HG03095 (cell line): ENCODE measurements at regions not wholly inside any gene's neighbourhood (a gene's known extent, or its start where the extent isn't known, plus 50 kb on each side); places are given as distances from the start of the nearest gene placed in this dataset.
"Not testable (repeated sequence)": the region's sequence is repeated elsewhere in the genome, so short reads cannot be mapped to it uniquely, and the experiment has no call there.

ENCODE experiments used
- ATAC-seq: cut with Tn5 transposase; IDR thresholded peaks from one replicate; pipeline ENCODE4 v1.9.1; 2021; ENCODE audit warnings: moderate library complexity; ENCODE audit not compliant: unreplicated experiment

GRCh38 chr15:55126111-55126510 is 70.6 kb downstream of the RSL24D1 start:
- ATAC-seq = no peak

DNA sequence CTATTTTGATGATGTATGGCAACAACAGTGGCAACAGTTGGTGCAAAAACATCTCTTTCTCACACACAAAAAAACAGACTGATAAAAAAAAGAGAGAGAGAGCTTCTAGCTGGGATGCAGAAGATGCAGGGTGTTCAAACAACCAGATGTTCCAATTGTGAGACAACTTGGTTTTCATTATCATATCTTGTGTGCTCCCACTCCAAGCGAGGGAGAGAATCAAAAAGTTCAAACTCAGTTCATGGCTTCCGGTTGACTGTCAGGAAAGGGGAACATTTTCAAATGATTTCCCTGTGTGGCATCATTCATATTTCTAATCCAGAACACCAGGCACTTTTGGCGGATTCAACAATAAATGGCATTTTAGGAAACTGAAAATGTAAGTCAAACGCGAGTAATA is 72.1 kb downstream of the RSL24D1 start:
- ATAC-seq = no peak

GRCh38 chr15:55118344-55118870 is 78.3 kb downstream of the RSL24D1 start:
- ATAC-seq = no peak

- no peak for ATAC-seq
Measured at GRCh38 chr15:55116636-55117035, 80.1 kb downstream of the RSL24D1 start.

DNA sequence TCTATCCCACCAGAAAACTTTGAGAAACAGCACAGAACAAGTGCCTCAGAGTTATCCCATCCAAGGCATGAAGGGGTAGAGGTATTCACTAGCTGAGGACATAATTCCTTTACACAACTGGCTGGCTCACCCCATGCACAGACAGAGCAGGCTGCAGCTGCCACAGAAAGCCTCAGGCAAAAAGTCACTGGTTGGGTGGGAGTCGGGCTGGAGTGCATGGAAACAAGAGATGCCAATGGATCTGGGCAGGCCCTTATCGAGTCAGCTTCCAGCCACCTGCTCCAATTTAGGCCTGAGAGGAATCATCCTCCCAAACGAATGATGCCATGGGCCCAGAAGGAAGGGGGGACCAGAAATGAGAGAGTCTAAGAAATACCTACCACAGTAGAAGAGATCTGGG is 83.0 kb downstream of the RSL24D1 start:
- ATAC-seq = no peak

DNA sequence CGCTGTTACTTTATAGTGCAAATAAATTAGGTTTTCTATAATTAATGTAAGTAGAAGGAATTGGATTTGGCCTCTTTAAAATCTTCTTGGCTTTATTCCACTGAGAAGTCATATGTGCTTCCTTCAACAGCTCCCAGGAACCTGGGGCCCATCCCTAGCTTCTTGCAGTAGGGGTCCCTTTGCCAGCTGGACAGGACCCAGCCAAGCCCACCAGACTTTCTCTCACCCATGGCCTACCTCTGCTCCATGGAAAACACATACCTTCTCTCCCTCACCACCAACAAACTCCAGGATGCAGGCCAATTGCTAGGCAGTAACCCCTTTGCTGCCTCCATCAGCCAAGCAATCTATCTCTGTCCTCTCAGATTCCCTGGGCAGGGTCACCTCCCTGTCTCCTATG is 84.0 kb downstream of the RSL24D1 start:
- no peak for ATAC-seq

- no peak for ATAC-seq
Measured at GRCh38 chr15:55110446-55110845, 86.3 kb downstream of the RSL24D1 start.

- ATAC-seq = peak; percentile 68
Measured at GRCh38 chr15:55108858-55109518, 87.8 kb downstream of the RSL24D1 start.

DNA sequence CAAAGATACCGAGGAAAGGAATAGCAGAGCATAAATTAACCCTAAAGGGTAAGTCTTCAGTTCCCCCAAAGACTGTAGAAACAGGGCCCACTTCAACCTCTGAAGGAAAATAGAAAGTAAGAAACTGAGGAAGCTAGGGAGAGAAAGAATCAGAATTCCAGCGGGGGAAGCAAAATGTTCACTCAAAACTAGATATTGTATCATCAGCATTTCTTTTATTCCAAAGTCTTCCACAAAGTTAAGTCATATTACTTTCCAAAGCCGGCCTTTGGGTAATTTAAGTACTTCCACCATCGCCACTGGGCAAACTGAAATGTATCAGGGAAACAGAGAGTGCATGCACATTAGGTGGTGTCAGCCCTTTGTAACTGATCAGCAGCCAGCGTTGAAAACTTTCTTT is 88.3 kb downstream of the RSL24D1 start:
- ATAC-seq = no peak

DNA sequence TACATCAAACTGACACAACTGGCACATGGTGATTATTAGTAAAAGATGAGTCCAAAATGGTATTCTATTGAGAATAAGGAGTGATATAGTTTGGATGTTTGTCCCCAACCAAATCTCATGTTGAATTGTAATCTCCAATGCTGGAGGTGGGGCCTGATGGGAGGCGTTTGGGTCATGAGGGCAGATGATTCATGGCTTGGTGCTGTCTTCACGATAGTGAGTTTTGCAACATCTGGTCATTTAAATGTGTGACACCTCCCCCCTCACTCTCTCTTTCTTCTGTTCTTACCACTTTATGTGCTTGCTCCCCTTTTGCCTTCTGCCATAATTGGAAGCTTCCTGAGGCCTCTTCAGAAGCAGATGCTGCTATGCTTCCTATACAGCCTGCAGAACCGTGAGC is 90.6 kb downstream of the RSL24D1 start:
- ATAC-seq = no peak

DNA sequence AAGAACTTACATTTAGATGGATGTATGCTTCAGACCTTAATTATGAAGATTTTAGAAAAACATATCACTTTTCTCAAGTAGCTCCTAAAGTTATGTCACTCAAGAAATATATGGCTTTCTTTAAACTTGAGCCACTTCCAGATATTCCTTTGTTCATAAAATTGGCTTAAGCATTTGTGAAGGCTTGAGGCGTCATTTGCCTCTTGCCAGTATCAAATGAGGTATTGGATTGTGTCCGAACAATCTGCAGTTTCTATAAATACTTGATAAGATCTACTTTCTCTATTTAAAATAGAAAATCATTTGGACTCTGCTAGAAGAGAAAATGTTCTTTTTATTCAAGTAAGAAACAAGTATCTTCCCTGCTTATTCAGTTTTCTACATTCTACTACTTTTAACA is 102.6 kb downstream of the RSL24D1 start:
- ATAC-seq = no peak

GRCh38 chr15:55088207-55088606 is 108.5 kb downstream of the RSL24D1 start:
- ATAC-seq = no peak

- no peak for ATAC-seq
Measured at GRCh38 chr15:55084673-55085072, 112.1 kb downstream of the RSL24D1 start.

DNA sequence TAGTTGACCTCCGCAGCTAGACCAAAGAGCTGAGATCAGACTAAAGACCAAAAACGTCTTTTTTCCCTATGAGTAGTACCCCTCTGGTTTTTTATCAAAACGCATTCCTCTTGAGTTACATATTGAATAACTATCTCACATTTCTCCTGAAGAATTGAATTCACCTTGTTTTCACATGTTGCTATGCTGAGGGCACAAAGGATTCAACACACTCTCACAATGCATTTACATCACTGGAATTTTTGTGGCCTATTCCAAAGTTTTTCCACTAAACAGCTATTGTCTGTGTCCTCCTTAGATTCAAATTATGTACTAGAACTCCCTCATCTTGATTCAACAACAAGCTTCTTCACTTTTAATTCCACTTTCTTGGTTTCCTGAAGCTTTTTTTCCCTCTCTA is 112.5 kb downstream of the RSL24D1 start:
- no peak for ATAC-seq

DNA sequence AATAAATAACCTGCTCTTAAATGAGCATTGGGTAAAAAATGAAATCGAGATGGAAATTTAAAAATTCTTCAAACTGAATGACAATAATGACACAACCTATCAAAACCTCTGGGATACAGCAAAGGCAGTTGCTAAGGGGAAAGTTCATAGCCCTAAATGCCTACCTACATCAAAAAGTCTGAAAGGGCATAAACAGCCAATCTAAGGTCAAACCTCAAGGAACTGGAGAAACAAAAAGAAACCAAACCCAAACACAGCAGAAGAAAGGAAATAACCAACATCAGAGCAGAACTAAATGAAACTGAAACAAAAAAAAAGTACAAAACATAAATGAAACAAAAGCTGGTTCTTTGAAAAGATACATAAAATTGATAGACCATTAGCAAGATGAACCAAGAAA is 119.7 kb downstream of the RSL24D1 start:
- ATAC-seq = not testable (repeated sequence)

GRCh38 chr15:55074431-55074830 is 122.3 kb downstream of the RSL24D1 start:
- no peak for ATAC-seq

GRCh38 chr15:55063970-55064369 is 132.8 kb downstream of the RSL24D1 start:
- ATAC-seq = not testable (repeated sequence)

DNA sequence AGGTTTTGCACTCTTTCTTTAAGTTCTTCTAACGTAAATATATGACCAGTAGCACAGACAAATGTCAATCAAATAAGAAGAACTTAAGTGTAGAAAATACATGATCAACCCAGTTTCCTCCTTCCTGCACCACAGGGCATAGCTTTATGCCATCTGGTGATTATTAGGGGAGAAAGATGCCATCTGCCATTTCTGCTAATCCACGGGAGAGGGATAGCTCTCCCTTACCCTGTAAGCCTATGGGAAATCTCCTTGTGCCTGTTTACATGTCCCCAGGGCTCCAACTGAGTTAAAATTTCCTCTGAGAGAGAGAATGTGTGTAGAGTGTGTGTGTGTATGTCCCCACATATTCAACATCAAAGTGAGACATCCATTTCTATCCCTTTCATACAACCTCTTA is 135.9 kb downstream of the RSL24D1 start:
- no peak for ATAC-seq

- no peak for ATAC-seq
Measured at GRCh38 chr15:55056500-55056899, 140.2 kb downstream of the RSL24D1 start.

DNA sequence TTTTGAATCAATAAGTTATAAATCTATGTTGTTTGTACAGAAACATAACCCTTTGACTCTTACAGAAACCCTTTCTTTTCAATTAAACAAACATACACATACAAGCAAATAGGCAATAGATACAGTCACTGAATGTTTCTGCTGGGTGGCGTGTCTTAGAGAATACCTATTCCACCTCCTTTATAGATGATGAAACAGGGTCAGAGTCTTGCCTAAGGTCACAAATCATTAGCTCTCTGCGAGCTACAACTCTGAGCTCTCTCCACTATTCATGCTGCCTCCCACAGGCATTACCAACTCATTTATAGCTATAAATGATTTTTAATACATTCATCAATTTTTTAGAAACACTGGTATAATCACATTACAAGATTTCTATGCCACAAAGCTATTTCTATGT is 152.6 kb downstream of the RSL24D1 start:
- ATAC-seq = no peak

- ATAC-seq = no peak
Measured at GRCh38 chr15:55037071-55037470, 159.7 kb downstream of the RSL24D1 start.

GRCh38 chr15:55035749-55036148 is 161.0 kb downstream of the RSL24D1 start:
- ATAC-seq = no peak

DNA sequence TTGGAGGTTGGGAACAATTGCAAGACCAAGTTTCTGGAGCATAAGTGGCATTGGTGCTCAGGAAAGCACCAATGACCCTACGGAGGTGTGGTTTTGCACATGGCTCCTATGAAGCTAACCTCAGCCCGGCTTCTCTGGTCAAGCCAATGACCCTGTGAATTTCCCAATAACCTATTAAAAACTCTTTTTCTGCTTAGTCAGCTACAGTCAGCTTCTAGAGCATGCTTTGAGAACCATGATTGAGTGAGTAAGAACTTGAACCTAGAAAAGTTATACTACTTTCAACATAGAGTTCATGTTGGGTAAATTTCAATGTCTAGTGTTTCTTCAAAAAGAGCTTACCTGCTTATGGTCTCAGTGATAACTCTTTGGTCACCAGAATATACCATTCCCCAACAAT is 163.2 kb downstream of the RSL24D1 start:
- ATAC-seq = no peak
